ENCODE measurements at regions not wholly inside any gene's neighbourhood (a gene's known extent, or its start where the extent isn't known, plus 50 kb on each side); places are given as distances from the start of the nearest gene placed in this dataset.

GRCh38 chr3:10555263-10555662, 49.9 kb upstream of the ATP2B2 start:
- DNase-seq (ENCODE audit: low read depth) = no peak

GRCh38 chr3:10556312-10556711, 50.9 kb upstream of the ATP2B2 start:
- DNase-seq (ENCODE audit: low read depth) = no peak

- no peak for DNase-seq (ENCODE audit: low read depth)
Measured at GRCh38 chr3:10557250-10557649, 51.9 kb upstream of the ATP2B2 start.

DNA sequence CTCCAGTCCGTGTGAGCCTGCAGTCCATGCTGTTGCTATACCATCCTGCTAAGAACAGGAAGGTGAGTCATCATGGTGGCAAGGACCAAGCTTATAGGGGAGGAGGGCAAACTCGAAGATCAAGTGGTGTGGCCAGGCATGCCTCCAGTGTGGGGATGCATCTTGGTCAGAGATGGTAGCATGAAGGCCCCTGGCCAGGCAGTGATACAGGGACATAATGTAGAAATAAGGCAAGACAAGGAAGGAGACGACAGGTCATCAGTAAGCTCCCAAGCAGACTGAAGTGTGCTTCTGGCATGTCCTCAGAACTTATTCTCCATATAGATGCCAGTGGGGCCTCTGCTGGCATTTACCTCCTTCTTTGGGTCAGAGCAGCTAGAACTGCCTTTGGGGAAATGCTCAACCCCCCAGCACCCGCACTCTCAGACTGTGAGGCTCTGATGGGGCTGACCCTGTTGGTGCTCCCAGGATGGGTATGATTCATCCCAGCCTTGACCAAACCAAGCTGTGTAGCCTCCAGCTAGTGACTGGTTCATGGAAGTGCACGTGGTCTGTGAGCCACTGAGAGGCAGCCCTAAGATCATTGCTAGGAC, 52.5 kb upstream of the ATP2B2 start:
- no peak for DNase-seq (ENCODE audit: low read depth)

DNA sequence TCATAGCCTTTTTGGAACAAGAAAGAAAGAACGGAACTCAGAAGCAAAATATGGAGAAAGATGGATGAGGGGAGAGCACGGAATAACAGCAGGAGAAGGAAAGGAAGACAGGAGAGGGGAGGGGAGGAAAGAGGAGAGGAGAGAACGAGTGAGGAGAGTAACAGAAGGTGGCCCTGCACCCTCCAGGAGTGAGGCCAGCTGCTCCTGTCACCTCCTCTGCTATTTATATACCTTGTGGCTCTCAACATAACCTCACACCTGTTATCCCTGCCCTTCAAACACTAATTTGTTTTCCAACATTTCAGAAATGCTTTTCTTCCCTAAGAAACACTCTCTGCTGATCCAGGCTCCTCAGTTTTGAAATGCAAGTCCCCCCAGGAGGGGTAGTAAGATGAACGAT, 53.4 kb upstream of the ATP2B2 start:
- no peak for DNase-seq (ENCODE audit: low read depth)

- no peak for DNase-seq (ENCODE audit: low read depth)
Measured at GRCh38 chr3:10560060-10560861, 54.9 kb upstream of the ATP2B2 start.

- DNase-seq (ENCODE audit: low read depth) = no peak
Measured at GRCh38 chr3:10561162-10561945, 56.0 kb upstream of the ATP2B2 start.

DNA sequence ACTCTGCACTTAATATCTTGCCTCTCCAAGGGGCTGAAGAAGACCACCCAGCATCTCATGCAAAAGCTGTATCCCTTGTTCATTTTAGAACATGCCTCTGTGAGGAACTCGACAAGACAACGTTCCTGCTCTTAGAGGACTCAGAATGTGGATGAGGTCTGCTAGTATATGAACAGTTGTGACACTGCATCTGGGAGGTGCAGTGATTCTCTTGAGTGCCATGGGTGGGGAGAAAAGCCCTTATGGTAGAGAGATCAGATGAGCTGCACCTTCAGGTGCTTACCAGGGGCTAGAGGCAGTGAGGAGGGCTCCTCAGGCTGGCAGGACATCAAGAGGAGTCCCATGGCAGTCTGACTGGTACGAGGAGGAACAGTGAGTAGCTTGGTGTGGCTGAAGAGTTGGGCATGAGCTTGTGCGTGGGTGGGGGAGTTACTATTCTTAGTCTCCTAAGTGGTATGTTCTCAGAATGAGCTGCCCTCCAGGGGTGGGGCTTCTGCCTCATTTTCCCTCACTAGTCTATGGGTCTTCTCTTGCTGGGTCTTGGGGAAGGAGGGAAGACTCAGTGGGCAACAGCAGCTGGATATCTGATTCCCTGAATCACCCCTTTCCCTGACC, 56.7 kb upstream of the ATP2B2 start:
- no peak for DNase-seq (ENCODE audit: low read depth)

DNA sequence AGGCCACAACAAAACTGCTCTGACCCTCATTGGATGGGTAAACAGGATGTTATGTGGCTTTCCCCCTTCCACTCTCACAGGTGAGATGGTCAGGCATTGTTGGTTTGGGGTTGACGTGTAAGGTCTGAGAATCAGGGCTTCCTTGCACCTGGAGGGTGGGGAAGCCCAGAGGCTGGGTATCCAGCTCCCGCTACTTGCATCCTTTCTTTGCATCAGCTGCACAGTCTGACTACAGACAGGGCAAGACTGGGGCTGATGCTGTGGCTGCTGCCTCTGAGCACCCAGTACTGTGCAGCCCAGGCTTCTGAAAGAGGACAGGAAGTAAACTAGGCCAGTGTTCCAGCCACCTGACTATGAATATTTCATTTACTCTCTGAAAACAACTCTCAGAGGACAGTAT, 58.0 kb upstream of the ATP2B2 start:
- DNase-seq (ENCODE audit: low read depth) = no peak

DNA sequence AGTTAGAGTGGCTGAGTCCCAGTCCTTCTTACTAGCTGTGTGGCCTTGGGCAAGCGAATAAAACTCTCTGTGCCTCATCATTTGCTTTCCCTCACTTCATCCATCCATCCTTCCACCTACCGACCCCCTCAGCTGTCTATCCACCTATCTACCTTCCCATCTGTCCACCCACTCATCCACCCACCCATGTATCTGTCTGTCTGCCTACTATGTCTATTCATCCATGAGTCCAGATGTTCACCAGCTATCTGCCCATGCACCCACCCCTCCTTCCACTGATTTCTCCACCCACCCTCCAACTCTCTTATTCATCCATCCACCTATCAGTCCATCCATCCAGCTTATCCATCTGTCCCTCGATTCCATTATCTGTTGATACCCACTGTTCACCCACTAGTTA, 60.4 kb upstream of the ATP2B2 start:
- no peak for DNase-seq (ENCODE audit: low read depth)

DNA sequence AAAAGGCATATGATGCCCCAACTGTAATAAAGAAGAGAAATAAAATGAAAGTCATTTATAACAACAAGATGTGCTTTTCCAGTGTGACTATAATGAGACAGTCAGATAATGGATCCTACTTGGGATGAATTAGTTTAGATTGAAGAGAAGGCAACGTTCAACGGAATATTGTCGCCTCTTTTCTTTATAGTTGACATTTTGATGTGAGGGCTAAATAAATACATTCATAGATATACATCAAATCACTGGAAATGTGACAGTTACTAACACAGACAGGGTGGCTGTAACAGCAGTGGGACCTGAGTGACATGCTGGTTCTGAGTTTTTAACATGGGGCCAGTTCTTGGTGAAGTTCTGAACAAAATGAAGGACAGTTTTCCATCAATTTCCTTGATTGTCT, 61.1 kb upstream of the ATP2B2 start:
- DNase-seq (ENCODE audit: low read depth) = no peak

- no peak for DNase-seq (ENCODE audit: low read depth)
Measured at GRCh38 chr3:10568549-10568948, 63.2 kb upstream of the ATP2B2 start.

- DNase-seq (ENCODE audit: low read depth) = no peak
Measured at GRCh38 chr3:10570196-10570946, 65.0 kb upstream of the ATP2B2 start.

- no peak for DNase-seq (ENCODE audit: low read depth)
Measured at GRCh38 chr3:10574101-10574620, 68.8 kb upstream of the ATP2B2 start.

- no peak for DNase-seq (ENCODE audit: low read depth)
Measured at GRCh38 chr3:10575601-10576160, 70.3 kb upstream of the ATP2B2 start.

DNA sequence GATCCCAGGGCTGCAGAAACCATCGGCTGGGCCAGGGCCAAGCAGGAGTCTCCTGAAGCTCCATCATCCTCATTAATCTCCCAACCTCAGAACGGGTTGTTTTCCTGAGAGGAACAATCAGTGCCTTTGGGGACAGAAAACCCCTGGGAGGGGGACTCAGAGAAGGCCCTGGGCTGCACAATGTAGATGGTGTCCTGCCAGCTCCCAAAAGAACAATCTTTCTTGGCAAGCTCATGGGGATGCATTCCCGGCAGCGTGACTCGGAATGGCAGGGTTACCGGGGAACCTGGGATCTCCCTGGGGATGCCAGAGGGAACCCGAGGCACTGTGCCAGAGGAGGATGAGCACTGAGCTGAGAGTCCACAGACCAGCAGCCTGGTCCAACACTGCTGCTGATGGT, 72.1 kb upstream of the ATP2B2 start:
- no peak for DNase-seq (ENCODE audit: low read depth)

DNA sequence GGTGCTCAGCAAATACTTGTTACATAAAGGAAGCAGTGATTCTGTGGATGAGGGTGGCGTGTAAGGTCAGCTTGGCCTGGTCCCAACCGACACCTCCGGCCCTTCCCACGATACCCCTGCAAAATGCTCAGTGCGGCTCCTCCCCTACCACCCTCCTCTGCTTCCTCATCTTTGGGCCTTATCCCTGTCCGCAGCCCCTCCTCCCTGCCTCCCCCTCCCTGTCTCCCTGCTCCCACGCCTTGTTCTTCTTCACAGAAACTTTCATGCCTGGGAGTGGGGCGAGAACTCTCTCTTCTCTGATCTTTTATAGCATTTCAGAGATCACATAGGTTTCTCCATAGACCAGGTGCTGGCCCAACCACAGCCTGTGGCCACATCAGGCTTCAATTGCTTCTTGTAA, 75.0 kb upstream of the ATP2B2 start:
- no peak for DNase-seq (ENCODE audit: low read depth)

DNA sequence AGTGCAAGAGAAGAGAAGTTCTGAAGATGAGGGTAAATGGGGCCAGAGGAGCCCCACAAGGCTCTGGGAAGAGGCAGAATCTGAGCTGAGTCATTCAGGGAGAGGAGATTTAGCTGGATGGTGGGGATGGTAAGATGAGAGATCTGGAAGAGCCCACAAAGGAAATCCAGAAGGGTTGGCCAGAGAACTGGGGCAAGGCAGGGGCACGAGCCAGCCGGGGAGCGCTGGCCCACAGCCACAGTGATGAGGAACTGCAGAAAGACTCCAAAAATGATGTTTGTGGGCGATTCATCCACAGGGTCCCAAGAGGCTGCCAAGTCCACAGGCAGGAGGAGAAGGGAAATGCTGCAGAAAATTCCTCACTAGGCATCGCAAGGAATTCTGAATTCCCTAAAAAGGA, 75.9 kb upstream of the ATP2B2 start:
- no peak for DNase-seq (ENCODE audit: low read depth)

- DNase-seq (ENCODE audit: low read depth) = no peak
Measured at GRCh38 chr3:10581716-10582115, 76.3 kb upstream of the ATP2B2 start.

- no peak for DNase-seq (ENCODE audit: low read depth)
Measured at GRCh38 chr3:10582733-10583132, 77.3 kb upstream of the ATP2B2 start.
